HepG2 (cell line): ENCODE measurements at regions not wholly inside any gene's neighbourhood (a gene's known extent, or its start where the extent isn't known, plus 50 kb on each side); places are given as distances from the start of the nearest gene placed in this dataset.

Source experiments
- ARNT2 ChIP-seq: sonication (generic); formaldehyde crosslinking; IDR thresholded peaks from 2 replicates; pipeline ENCODE4 v1.8.0; 2022; ENCODE audit warnings: mild to moderate bottlenecking, low read depth, missing genetic modification reagents, moderate library complexity
- CBX1 ChIP-seq: IDR thresholded peaks from one replicate; pipeline ENCODE4 v1.6.1; 2016; ENCODE audit warnings: antibody characterized with exemption, low read depth
- CHD2 ChIP-seq: IDR thresholded peaks from 2 replicates; pipeline ENCODE4 v1.6.1; 2011; ENCODE audit warnings: low read depth, low read length, improper control_type of control experiment
- HIC2 ChIP-seq: sonication (generic); formaldehyde crosslinking; IDR thresholded peaks from 2 replicates; pipeline ENCODE4 v1.9.0; 2022; ENCODE audit warnings: low read depth, missing genetic modification reagents
- HOXA3 ChIP-seq: sonication (generic); formaldehyde crosslinking; IDR thresholded peaks from 2 replicates; pipeline ENCODE4 v1.5.0; 2020; ENCODE audit warnings: missing genetic modification reagents
- NBN ChIP-seq: fragments of 450-650 bp; conservative IDR thresholded peaks from 2 replicates; pipeline ENCODE4 v1.6.1; 2017
- NCOA5 ChIP-seq: sonication (generic); formaldehyde crosslinking; IDR thresholded peaks from 2 replicates; pipeline ENCODE4 v1.4.0; 2020; ENCODE audit warnings: missing genetic modification reagents
- ONECUT2 ChIP-seq: sonication (generic); formaldehyde crosslinking; IDR thresholded peaks from 2 replicates; pipeline ENCODE4 v1.4.0; 2020; ENCODE audit warnings: missing genetic modification reagents
- PCBP2 ChIP-seq: fragments of 200-400 bp; formaldehyde crosslinking; optimal IDR thresholded peaks from 2 replicates; pipeline ENCODE3; 2018; ENCODE audit warnings: low read length, low read depth; ENCODE audit not compliant: poor library complexity, severe bottlenecking
- POLR2G ChIP-seq: fragments of 200-400 bp; formaldehyde crosslinking; IDR thresholded peaks from 2 replicates; pipeline ENCODE4 v1.6.1; 2018; ENCODE audit warnings: mild to moderate bottlenecking, low read depth, low read length, moderate library complexity
- RFXANK ChIP-seq: IDR thresholded peaks from 2 replicates; pipeline ENCODE4 v1.6.1; 2016
- RXRA ChIP-seq: sonication (generic); formaldehyde crosslinking; IDR thresholded peaks from 2 replicates; pipeline ENCODE4 v1.5.1; 2020; ENCODE audit warnings: missing genetic modification reagents
- SAP130 ChIP-seq: IDR thresholded peaks from 2 replicates; pipeline ENCODE4 v1.6.1; 2016; ENCODE audit warnings: low read depth
- SMAD9 ChIP-seq: sonication (generic); formaldehyde crosslinking; IDR thresholded peaks from 2 replicates; pipeline ENCODE4 v1.5.1; 2020; ENCODE audit warnings: mild to moderate bottlenecking, missing genetic modification reagents
- SNAI1 ChIP-seq: sonication (generic); formaldehyde crosslinking; IDR thresholded peaks from 2 replicates; pipeline ENCODE4 v1.5.0; 2020; ENCODE audit warnings: mild to moderate bottlenecking, missing genetic modification reagents, borderline replicate concordance
- SNAPC5 ChIP-seq: sonication (generic); formaldehyde crosslinking; IDR thresholded peaks from 2 replicates; pipeline ENCODE4 v1.8.1; 2023; ENCODE audit warnings: mild to moderate bottlenecking, missing genetic modification reagents, borderline replicate concordance
- SP4 ChIP-seq: sonication (generic); formaldehyde crosslinking; IDR thresholded peaks from 2 replicates; pipeline ENCODE4 v1.8.1; 2023; ENCODE audit warnings: mild to moderate bottlenecking, missing genetic modification reagents
- SPEN ChIP-seq: sonication (generic); formaldehyde crosslinking; IDR thresholded peaks from 2 replicates; pipeline ENCODE4 v1.5.1; 2020; ENCODE audit warnings: low read depth, mild to moderate bottlenecking, missing genetic modification reagents
- TCF7 ChIP-seq: sonication (generic); IDR thresholded peaks from 2 replicates; pipeline ENCODE4 v1.6.1; 2016; ENCODE audit warnings: antibody characterized with exemption, low read depth
- U2AF2 ChIP-seq: fragments of 200-400 bp; formaldehyde crosslinking; IDR thresholded peaks from 2 replicates; pipeline ENCODE4 v1.6.1; 2017; ENCODE audit warnings: low read depth, mild to moderate bottlenecking, low read length
- ZNF20 ChIP-seq: sonication (generic); formaldehyde crosslinking; IDR thresholded peaks from 2 replicates; pipeline ENCODE4 v1.4.0; 2020; ENCODE audit warnings: mild to moderate bottlenecking, moderate library complexity, missing genetic modification reagents
- ZNF367 ChIP-seq: sonication (generic); formaldehyde crosslinking; IDR thresholded peaks from 2 replicates; pipeline ENCODE4 v1.4.0; 2020; ENCODE audit warnings: missing genetic modification reagents, borderline replicate concordance
- ZNF484 ChIP-seq: sonication (generic); formaldehyde crosslinking; IDR thresholded peaks from 2 replicates; pipeline ENCODE4 v1.5.1; 2020; ENCODE audit warnings: mild to moderate bottlenecking, low read depth, missing genetic modification reagents, borderline replicate concordance
- ZNF543 ChIP-seq: sonication (generic); formaldehyde crosslinking; IDR thresholded peaks from 2 replicates; pipeline ENCODE4 v1.4.0; 2020; ENCODE audit warnings: mild to moderate bottlenecking, missing genetic modification reagents
- ZNF614 ChIP-seq: IDR thresholded peaks from 2 replicates; pipeline ENCODE4 v1.6.1; 2018; ENCODE audit warnings: missing biosample characterization, missing genetic modification reagents, inconsistent platforms, borderline replicate concordance
- ZSCAN31 ChIP-seq: sonication (generic); formaldehyde crosslinking; IDR thresholded peaks from 2 replicates; pipeline ENCODE4 v1.5.0; 2020; ENCODE audit warnings: low read depth, mild to moderate bottlenecking, missing genetic modification reagents
- TF ChIP-seq, protein P1 (sequence below): IDR thresholded peaks from 2 replicates; pipeline ENCODE4 v1.6.1; 2016; ENCODE audit warnings: missing biosample characterization, missing genetic modification reagents, low read depth

DNA sequence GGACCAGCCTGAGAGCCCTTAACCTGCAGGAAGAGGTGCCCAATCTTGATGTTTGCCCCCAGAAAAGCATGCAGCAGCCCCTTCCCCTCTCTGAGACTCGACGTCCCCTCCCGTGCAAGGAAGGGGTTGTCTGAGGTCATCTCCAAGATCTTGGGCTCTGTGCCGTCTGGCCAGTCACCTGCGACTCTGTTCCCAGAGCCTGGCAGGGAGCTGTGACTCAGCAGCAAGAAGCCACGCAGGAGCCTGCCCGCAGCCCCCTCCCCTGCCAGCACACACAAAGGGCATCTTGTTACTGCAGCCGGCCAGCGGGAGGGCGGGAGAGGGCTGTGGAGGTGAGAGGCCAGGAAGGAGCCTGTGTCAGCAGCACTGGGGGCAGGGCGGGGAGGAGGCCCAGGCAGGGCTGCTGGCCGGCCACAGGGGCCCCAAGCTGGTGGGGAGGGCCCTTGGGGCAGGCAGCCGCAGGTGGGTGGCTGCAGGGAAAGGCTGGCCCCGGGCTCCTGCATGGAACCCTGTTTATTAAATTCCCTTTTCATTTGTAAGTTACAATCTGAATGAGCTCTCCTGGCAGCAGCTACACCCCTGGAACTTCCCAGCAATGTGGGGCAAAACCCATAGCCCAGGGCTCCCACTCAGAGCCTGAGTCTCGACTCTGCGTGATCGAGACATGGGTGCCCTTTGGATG is 103.7 kb upstream of the ZMIZ1 start (continued):
- no peak for TF ChIP-seq SNAI1 (CRISPR knock-in tag)
- peak; percentile 67; the same call in 1 of the 2 replicates for TF ChIP-seq CHD2
- no peak for TF ChIP-seq NBN
- no peak for TF ChIP-seq SNAPC5 (CRISPR knock-in tag)
- TF ChIP-seq ZNF543 = peak; percentile 94; the same call in 1 of the 2 replicates
- TF ChIP-seq SP4 = peak; percentile 51; the same call in 1 of the 2 replicates
- TF ChIP-seq ZSCAN31 (CRISPR knock-in tag) = no peak; the same call in 1 of the 2 replicates
- no peak for TF ChIP-seq PCBP2
- TF ChIP-seq ZNF484 (CRISPR knock-in tag) = no peak
- peak; percentile 95 for TF ChIP-seq HIC2 (CRISPR knock-in tag)
- peak; percentile 86 for TF ChIP-seq SPEN (CRISPR knock-in tag)
- no peak for TF ChIP-seq RFXANK (CRISPR knock-in tag)
- peak; percentile 32; the same call in 1 of the 2 replicates for TF ChIP-seq TCF7
- TF ChIP-seq POLR2G = peak; percentile 72
- TF ChIP-seq ARNT2 (CRISPR knock-in tag) = peak; percentile 95
- TF ChIP-seq U2AF2 = no peak
- TF ChIP-seq ONECUT2 (CRISPR knock-in tag) = no peak
- TF ChIP-seq ZNF20 = no peak
- TF ChIP-seq HOXA3 (CRISPR knock-in tag) = peak; percentile 85; the same call in 1 of the 2 replicates
- TF ChIP-seq SAP130 (CRISPR knock-in tag) = peak; percentile 91
- 0 out of 2 replicates have a peak, but pooled peaks have one; percentile 23 for TF ChIP-seq SMAD9 (CRISPR knock-in tag)
- no peak for TF ChIP-seq ZNF367
- TF ChIP-seq ZNF614 (CRISPR knock-in tag) = peak; percentile 71; the same call in 1 of the 2 replicates
- peak; percentile 92 for TF ChIP-seq CBX1
- TF ChIP-seq, protein P1, sequence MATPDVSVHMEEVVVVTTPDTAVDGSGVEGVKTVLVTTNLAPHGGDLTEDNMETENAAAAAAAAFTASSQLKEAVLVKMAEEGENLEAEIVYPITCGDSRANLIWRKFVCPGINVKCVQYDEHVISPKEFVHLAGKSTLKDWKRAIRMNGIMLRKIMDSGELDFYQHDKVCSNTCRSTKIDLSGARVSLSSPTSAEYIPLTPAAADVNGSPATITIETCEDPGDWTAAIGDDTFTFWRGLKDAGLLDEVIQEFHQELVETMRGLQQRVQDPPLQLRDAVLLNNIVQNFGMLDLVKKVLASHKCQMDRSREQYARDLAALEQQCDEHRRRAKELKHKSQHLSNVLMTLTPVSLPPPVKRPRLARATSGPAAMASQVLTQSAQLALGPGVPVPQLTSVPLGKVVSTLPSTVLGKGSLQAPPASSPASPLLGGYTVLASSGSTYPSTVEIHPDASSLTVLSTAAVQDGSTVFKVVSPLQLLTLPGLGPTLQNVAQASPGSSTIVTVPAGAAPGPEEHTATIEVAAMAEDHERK = no peak
- TF ChIP-seq RXRA = peak; percentile 97
- no peak for TF ChIP-seq NCOA5
